ENCODE measurements at regions not wholly inside any gene's neighbourhood (a gene's known extent, or its start where the extent isn't known, plus 50 kb on each side); places are given as distances from the start of the nearest gene placed in this dataset.

- Histone ChIP-seq H3K79me2 (ENCODE audit: control insufficient read depth, insufficient read depth, low read length) (no peaks in the 10 kb centered on the region), H3K27me3 (replicated peaks in 1 of 2; ENCODE audit: control insufficient read depth in 2 of 2, insufficient read depth in 2 of 2, low read length in 1 of 2) (no peaks in the 10 kb centered on the region), H3K4me3 (no peak overlapping the region), H3K36me3 (ENCODE audit: control insufficient read depth in 2 of 2, insufficient read depth in 2 of 2, low read length in 1 of 2) (no peaks in the 10 kb centered on the region), H4K20me1 (ENCODE audit: control insufficient read depth, insufficient read depth) (no peaks in the 10 kb centered on the region), H2AFZ (ENCODE audit: control insufficient read depth, low read depth, low read length) (no peak overlapping the region), H3K9me3 (replicated peaks; ENCODE audit: control insufficient read depth, insufficient read depth, low read length) (peaks cover 2% of the 10 kb centered on the region; the same call in 1 of the 3 replicates), H3K4me1 (ENCODE audit: control insufficient read depth, insufficient read depth, low read length) (peaks cover 6% of the 10 kb centered on the region), H3K27ac (ENCODE audit: control insufficient read depth, insufficient read depth) (no peak overlapping the region), H3K9ac (ENCODE audit: control insufficient read depth, insufficient read depth, low read length) (no peak overlapping the region), H3K4me2 (ENCODE audit: control insufficient read depth, insufficient read depth) (no peak overlapping the region)
- no peak for ATAC-seq
- ChIA-PET CTCF (no interaction called here), RAD21 (ENCODE audit: unreplicated experiment) (no interaction called here), POLR2A (no interaction called here), SMC1A (ENCODE audit: uncharacterized antibody, unreplicated experiment) (no interaction called here)
- BruUV-seq (replicated peaks): no TSS peak
- intact Hi-C loops (cut with micrococcal nuclease; ENCODE audit: unreplicated experiment): no loop called here
- in situ Hi-C loops (cut with MboI): loop anchor here (10.0 kb wide), 1 partner anchor 1497 kb away; no protein-coding TSS in a partner anchor
- no peak for DNase-seq (ENCODE audit: low read depth, low spot score)
- FAIRE-seq: no peak
- TF ChIP-seq FOXK2 (IDR thresholded peaks at IDR 0.05): no peak
- TF ChIP-seq KLF5 (IDR thresholded peaks at IDR 0.05; ENCODE audit: partially characterized antibody): no peak
- no peak for TF ChIP-seq RAD51 (IDR thresholded peaks at IDR 0.05)
- no peak for TF ChIP-seq MTA2 (IDR thresholded peaks at IDR 0.05; ENCODE audit: low read depth)
- no peak for TF ChIP-seq WRNIP1 (IDR thresholded peaks at IDR 0.05; ENCODE audit: borderline replicate concordance, low read depth, low read length)
- TF ChIP-seq ZNF384 (IDR thresholded peaks at IDR 0.05; ENCODE audit: borderline replicate concordance, low read depth, low read length): no peak
- no peak for TF ChIP-seq HDAC6 (IDR thresholded peaks at IDR 0.05; ENCODE audit: unreplicated experiment)
- TF ChIP-seq NFIC (IDR thresholded peaks at IDR 0.05; ENCODE audit: low read depth, low read length): no peak
- no peak for TF ChIP-seq ASH2L (IDR thresholded peaks at IDR 0.05; ENCODE audit: borderline replicate concordance, low read depth)
- no peak for TF ChIP-seq SMC3 (IDR thresholded peaks at IDR 0.05; ENCODE audit: borderline replicate concordance, low read length)
- no peak for TF ChIP-seq IKZF2 (IDR thresholded peaks at IDR 0.05)
- 41% methylated on average over 3 of the region's 3 CpGs for WGBS (ENCODE audit: insufficient coverage, insufficient replicate concordance, low lambda C conversion rate, missing lambda C conversion rate)
These were observed 83.5 kb downstream of the TLR4 start for GRCh38 chr9:117787746-117788145.

GRCh38 chr9:117795271-117795670 lies 91.1 kb downstream of the TLR4 start:
- Histone ChIP-seq H3K27ac (ENCODE audit: control insufficient read depth, insufficient read depth) (no peak overlapping the region), H3K4me1 (ENCODE audit: control insufficient read depth, insufficient read depth, low read length) (no peaks in the 10 kb centered on the region), H3K4me2 (ENCODE audit: control insufficient read depth, insufficient read depth) (no peak overlapping the region), H2AFZ (ENCODE audit: control insufficient read depth, low read depth, low read length) (no peak overlapping the region), H3K36me3 (ENCODE audit: control insufficient read depth in 2 of 2, insufficient read depth in 2 of 2, low read length in 1 of 2) (no peaks in the 10 kb centered on the region), H3K79me2 (ENCODE audit: control insufficient read depth, insufficient read depth, low read length) (no peaks in the 10 kb centered on the region), H4K20me1 (ENCODE audit: control insufficient read depth, insufficient read depth) (no peaks in the 10 kb centered on the region), H3K9ac (ENCODE audit: control insufficient read depth, insufficient read depth, low read length) (no peak overlapping the region), H3K9me3 (replicated peaks; ENCODE audit: control insufficient read depth, insufficient read depth, low read length) (no peaks in the 10 kb centered on the region; the same call in 2 of the 3 replicates), H3K27me3 (replicated peaks in 1 of 2; ENCODE audit: control insufficient read depth in 2 of 2, insufficient read depth in 2 of 2, low read length in 1 of 2) (no peaks in the 10 kb centered on the region), H3K4me3 (no peak overlapping the region)
- intact Hi-C loops (cut with micrococcal nuclease; ENCODE audit: unreplicated experiment): no loop called here
- ChIA-PET RAD21 (ENCODE audit: unreplicated experiment) (no interaction called here), SMC1A (ENCODE audit: uncharacterized antibody, unreplicated experiment) (no interaction called here), POLR2A (interaction anchor here (0.6 kb wide), 1 partner anchor 1962 kb away, joined by 3 read pairs; no protein-coding TSS in a partner anchor), CTCF (no interaction called here)
- TF ChIP-seq MTA3 (IDR thresholded peaks at IDR 0.05; ENCODE audit: borderline replicate concordance, low read length) (no peak), E4F1 (IDR thresholded peaks at IDR 0.05; ENCODE audit: borderline replicate concordance, partially characterized antibody) (no peak), CHD1 (IDR thresholded peaks at IDR 0.05; ENCODE audit: low read depth, low read length) (no peak), WRNIP1 (IDR thresholded peaks at IDR 0.05; ENCODE audit: borderline replicate concordance, low read depth, low read length) (no peak), NR2C2 (IDR thresholded peaks at IDR 0.05; ENCODE audit: borderline replicate concordance, control insufficient read depth, insufficient read length, low read depth) (no peak), PBX3 (IDR thresholded peaks at IDR 0.05; ENCODE audit: insufficient replicate concordance, low read depth, low read length) (no peak), NFXL1 (IDR thresholded peaks at IDR 0.05; ENCODE audit: borderline replicate concordance) (no peak)
- in situ Hi-C loops (cut with MboI): no loop called here
- no peak for FAIRE-seq
- ATAC-seq: no peak
- DNase-seq (ENCODE audit: low read depth, low spot score): no peak
- no TSS peak for BruUV-seq (replicated peaks)

Data from GM12878 (cell line).